K562 (cell line): ENCODE measurements at regions not wholly inside any gene's neighbourhood (a gene's known extent, or its start where the extent isn't known, plus 50 kb on each side); places are given as distances from the start of the nearest gene placed in this dataset.

Experiments used
- ATAC-seq: fragments of 200-7000 bp; cut with Tn5 transposase; 3 replicates; pipeline ENCODE4 v1.9.1; 2020; ENCODE audit warnings: moderate library complexity
- BruUV-seq: library from RNA; stranded (reverse); fragments of 400-500 nt; replicated peaks from 2 replicates; lab custom pipeline; 2021; lab: Mats Ljungman, UMichigan
- CTCF ChIA-PET: fragments of 300-600 bp; formaldehyde crosslinking; extraction: SDS; loops from one replicate; lab custom pipeline; 2021; ENCODE audit warnings: low intra/inter-chr PET ratio; lab: Yijun Ruan, JAX
- POLR2A ChIA-PET: fragments of 300-600, 350-650 bp; sonication (Branson Sonifier 250); formaldehyde crosslinking; extraction: SDS; loops from one replicate; lab custom pipeline; 2021; ENCODE audit warnings: antibody characterized with exemption, inconsistent platforms; lab: Yijun Ruan, JAX
- DNase-seq, 4 experiments: peaks; one replicate each; pipeline versions ENCODE4 v3.0.0 to v3.0.0-alpha.2; 2011 to 2018; ENCODE audit warnings: low spot score in 3 of 4, mixed read lengths in 3 of 4; ENCODE audit errors: extremely low read depth in 1 of 4
- FAIRE-seq: peaks from 2 replicates; lab custom pipeline; 2011; peaks lifted over from hg19 to GRCh38; lab: Jason Lieb, UNC
- H2AFZ ChIP-seq: 2 replicates; pipeline ENCODE4 v1.6.0; 2011; ENCODE audit warnings: low read depth, low read length, control low read depth, inconsistent platforms
- H3K27ac ChIP-seq: fragments of 200-600 bp; 3 replicates; pipeline ENCODE4 v1.8.0; 2011; ENCODE audit warnings: low read depth, mild to moderate bottlenecking, control low read depth, inconsistent platforms, low read length, moderate library complexity, mixed read lengths; ENCODE audit errors: extremely low read depth
- H3K27me3 ChIP-seq, 2 experiments: fragments of 300-600 bp in 1 of 2; 2 replicates in 1 of 2; 3 replicates in 1 of 2; pipeline versions ENCODE4 v1.6.0 to v1.8.0; 2011; ENCODE audit warnings: inconsistent platforms in 2 of 2, low read length in 2 of 2, mild to moderate bottlenecking in 1 of 2, mixed read lengths in 1 of 2, moderate library complexity in 1 of 2; ENCODE audit not compliant: control insufficient read depth in 2 of 2, insufficient read depth in 2 of 2
- H3K36me3 ChIP-seq: fragments of 300-600 bp; 3 replicates; pipeline ENCODE4 v1.8.0; 2011; ENCODE audit warnings: mild to moderate bottlenecking, low read length, inconsistent platforms; ENCODE audit not compliant: control insufficient read depth, insufficient read depth
- H3K4me1 ChIP-seq, 2 experiments: fragments of 200-600 bp in 1 of 2; replicated peaks in 1 of 2; 2 replicates in 1 of 2; 3 replicates in 1 of 2; pipeline versions ENCODE4 v1.5.1 to v1.8.0; 2011; ENCODE audit warnings: inconsistent platforms in 2 of 2, low read length in 2 of 2, mild to moderate bottlenecking in 1 of 2, mixed read lengths in 1 of 2, moderate library complexity in 1 of 2; ENCODE audit not compliant: control insufficient read depth in 2 of 2, insufficient read depth in 2 of 2
- H3K4me2 ChIP-seq: 2 replicates; pipeline ENCODE4 v1.6.1; 2011; ENCODE audit warnings: low read length, control low read depth, inconsistent platforms, mixed read lengths; ENCODE audit not compliant: insufficient read depth
- H3K4me3 ChIP-seq: fragments of 200-600 bp; sonication (generic), shearing (Covaris generic); 2 replicates; pipeline ENCODE4 v1.5.1; 2016; ENCODE audit warnings: control low read depth, inconsistent platforms
- H3K79me2 ChIP-seq: fragments of 200-600 bp; 3 replicates; pipeline ENCODE4 v1.8.0; 2011; ENCODE audit warnings: low read length, inconsistent platforms; ENCODE audit not compliant: control insufficient read depth, insufficient read depth
- H3K9ac ChIP-seq, 2 experiments: 2 replicates each; pipeline versions ENCODE4 v1.6.0 to v1.6.1; 2011; ENCODE audit warnings: low read depth in 2 of 2, low read length in 2 of 2, control low read depth in 1 of 2, inconsistent platforms in 1 of 2, mild to moderate bottlenecking in 1 of 2, mixed read lengths in 1 of 2; ENCODE audit not compliant: insufficient read depth in 1 of 2
- H3K9me1 ChIP-seq: one replicate; pipeline ENCODE4 v1.6.0; 2011; ENCODE audit warnings: inconsistent platforms, mild to moderate bottlenecking, low read length, moderate library complexity; ENCODE audit not compliant: control insufficient read depth, insufficient read depth
- H3K9me3 ChIP-seq: replicated peaks from 2 replicates; pipeline ENCODE4 v1.5.1; 2011; ENCODE audit warnings: low read depth, low read length, inconsistent platforms; ENCODE audit not compliant: control insufficient read depth, insufficient read depth
- H4K20me1 ChIP-seq: replicated peaks from 2 replicates; pipeline ENCODE4 v1.6.1; 2011; ENCODE audit warnings: low read length, inconsistent platforms, mixed read lengths; ENCODE audit not compliant: control insufficient read depth, insufficient read depth
- BCOR ChIP-seq: fragments of 450-650 bp; IDR thresholded peaks from 2 replicates; pipeline ENCODE4 v1.6.1; 2016
- BRCA1 ChIP-seq, 2 experiments: fragments of 450-650 bp in 1 of 2; sonication (generic) in 1 of 2; formaldehyde crosslinking in 1 of 2; IDR thresholded peaks; 2 replicates each; pipeline versions ENCODE4 v1.5.0 to v1.6.1; 2017 to 2020; ENCODE audit warnings: mild to moderate bottlenecking in 1 of 2, missing genetic modification reagents in 1 of 2
- CBFA2T3 ChIP-seq: fragments of 450-650 bp; IDR thresholded peaks from 2 replicates; pipeline ENCODE4 v1.6.1; 2017
- GTF2B ChIP-seq: IDR thresholded peaks from 2 replicates; pipeline ENCODE4 v1.6.1; 2011; ENCODE audit not compliant: insufficient read length; ENCODE audit errors: extremely low read depth
- LEF1 ChIP-seq: fragments of 450-650 bp; IDR thresholded peaks from 2 replicates; pipeline ENCODE4 v1.6.1; 2016; ENCODE audit warnings: mild to moderate bottlenecking
- PHF8 ChIP-seq: fragments of 200-600 bp; sonication (generic); IDR thresholded peaks from 2 replicates; pipeline ENCODE4 v1.6.1; 2012; ENCODE audit warnings: mixed run types, mild to moderate bottlenecking, inconsistent platforms, low read length, moderate library complexity, borderline replicate concordance
- POLR3G ChIP-seq: IDR thresholded peaks from 2 replicates; pipeline ENCODE4 v1.6.1; 2011; ENCODE audit not compliant: insufficient read length, insufficient replicate concordance; ENCODE audit errors: extremely low read depth
- STAT5B ChIP-seq: fragments of 250-450 bp; sonication (Bioruptor Pico); IDR thresholded peaks from 2 replicates; pipeline ENCODE4 v1.8.0; 2021; ENCODE audit warnings: mild to moderate bottlenecking, inconsistent platforms
- ZNF140 ChIP-seq: fragments of 250-450 bp; sonication (Bioruptor Pico); IDR thresholded peaks from 2 replicates; pipeline ENCODE4 v1.8.0; 2021; ENCODE audit warnings: moderate library complexity, mild to moderate bottlenecking, inconsistent platforms
- ZNF143 ChIP-seq: sonication (generic); formaldehyde crosslinking; IDR thresholded peaks from 2 replicates; pipeline ENCODE4 v1.9.0; 2022; ENCODE audit warnings: mild to moderate bottlenecking, missing genetic modification reagents
- ZNF175 ChIP-seq: fragments of 200-800 bp; sonication (Bioruptor generic); IDR thresholded peaks from 2 replicates; pipeline ENCODE4 v1.6.1; 2016; ENCODE audit warnings: low read depth, mild to moderate bottlenecking, missing genetic modification characterization, missing compliant biosample characterization
- WGBS: fragments of 100-300 bp; shearing (Covaris generic); methylation state at CpG from one replicate; pipeline ENCODE4 v1.1.6; 2016; ENCODE audit warnings: low coverage, mixed read lengths; ENCODE audit not compliant: insufficient coverage; ENCODE audit errors: missing lambda C conversion rate; 5-methylcytosine and 5-hydroxymethylcytosine counted together
- in situ Hi-C: fragments of 300-500 bp; cut with MboI; formaldehyde crosslinking; loops from 4 replicates; pipeline ENCODE4 v1.15.0; 2018; ENCODE audit warnings: inconsistent platforms, mixed read lengths
- intact Hi-C: fragments of 100-400 bp; cut with micrococcal nuclease; formaldehyde crosslinking; loops from 2 replicates; pipeline ENCODE4 v1.14.2; 2022
- TF ChIP-seq, protein P1 (sequence below): fragments of 450-650 bp; IDR thresholded peaks from 2 replicates; pipeline ENCODE4 v1.6.1; 2017; ENCODE audit warnings: antibody characterized with exemption

DNA sequence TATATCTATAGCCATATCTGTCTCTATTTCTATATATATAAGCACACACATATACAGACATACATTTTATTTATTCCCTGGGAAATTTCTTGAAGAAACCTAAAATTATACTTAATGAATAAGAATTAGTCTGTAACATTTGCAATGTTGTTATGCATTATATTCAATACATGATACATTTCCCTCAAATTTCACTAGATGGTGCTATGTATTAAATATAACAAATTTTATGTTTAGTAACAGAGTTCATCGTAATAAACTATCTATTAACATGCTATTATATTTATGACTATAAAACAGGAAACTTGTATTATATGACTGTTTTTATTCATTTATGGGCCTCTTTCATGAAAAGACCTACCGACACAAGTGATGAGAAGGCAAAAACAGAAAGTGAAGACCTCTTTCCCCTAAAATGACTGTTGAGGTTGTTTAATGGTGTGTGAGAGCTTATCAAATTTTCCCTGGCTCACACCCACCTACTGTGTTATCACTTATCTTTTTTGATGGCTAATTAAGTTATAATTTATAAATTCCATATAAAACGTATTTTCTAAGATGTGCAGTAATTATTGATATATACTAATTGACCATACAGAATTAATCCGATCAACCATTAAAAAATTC is 881.9 kb downstream of the SLITRK6 start:
- ATAC-seq: no peak
- no peaks in the 10 kb centered on the region for H3K9me1 ChIP-seq
- no peaks in the 10 kb centered on the region for H3K4me1 ChIP-seq
- no peak for FAIRE-seq
- BruUV-seq: no TSS peak
- H3K9ac ChIP-seq: no peak overlapping the region
- H3K27ac ChIP-seq: no peak overlapping the region
- H3K27me3 ChIP-seq: no peaks in the 10 kb centered on the region
- no peaks in the 10 kb centered on the region for H3K79me2 ChIP-seq
- no peak overlapping the region for H3K4me2 ChIP-seq
- H3K4me3 ChIP-seq: no peak overlapping the region
- TF ChIP-seq CBFA2T3 (no peak), PHF8 (no peak), BRCA1 (IDR thresholded peaks at IDR 0.05) (0 out of 2 replicates have a peak, but pooled peaks have one; percentile 50), BRCA1 (CRISPR knock-in tag; IDR thresholded peaks at IDR 0.05) (no peak)
- no peaks in the 10 kb centered on the region for H3K9me3 ChIP-seq
- in situ Hi-C loops: loop anchor here (25.0 kb wide), 1 partner anchor 895 kb away; no protein-coding TSS in a partner anchor
- no peak for DNase-seq
- no peak overlapping the region for H2AFZ ChIP-seq
- no peaks in the 10 kb centered on the region for H4K20me1 ChIP-seq
- intact Hi-C loops: no loop called here
- POLR2A ChIA-PET: no interaction called here
- WGBS: 4% methylated on average over 4 of the region's 4 CpGs
- CTCF ChIA-PET: interaction anchor here (0.7 kb wide), 1 partner anchor 889 kb away, joined by 5 read pairs; no protein-coding TSS in a partner anchor
- H3K36me3 ChIP-seq: no peaks in the 10 kb centered on the region

- H3K9me3 ChIP-seq: no peaks in the 10 kb centered on the region
- H4K20me1 ChIP-seq: no peaks in the 10 kb centered on the region
- no peaks in the 10 kb centered on the region for H3K4me1 ChIP-seq
- BruUV-seq: no TSS peak
- H3K9ac ChIP-seq: no peak overlapping the region
- H3K27me3 ChIP-seq: no peaks in the 10 kb centered on the region
- POLR2A ChIA-PET: no interaction called here
- H3K36me3 ChIP-seq: no peaks in the 10 kb centered on the region
- no peak overlapping the region for H3K4me3 ChIP-seq
- in situ Hi-C loops: loop anchor here (25.0 kb wide), 1 partner anchor 900 kb away; no protein-coding TSS in a partner anchor
- intact Hi-C loops: no loop called here
- no peak overlapping the region for H3K4me2 ChIP-seq
- FAIRE-seq: no peak
- no peaks in the 10 kb centered on the region for H3K79me2 ChIP-seq
- TF ChIP-seq ZNF143 (no peak), GTF2B (no peak), POLR3G (no peak), ZNF140 (no peak), BCOR (no peak), ZNF175 (no peak), LEF1 (no peak), STAT5B (no peak)
- TF ChIP-seq, protein P1, sequence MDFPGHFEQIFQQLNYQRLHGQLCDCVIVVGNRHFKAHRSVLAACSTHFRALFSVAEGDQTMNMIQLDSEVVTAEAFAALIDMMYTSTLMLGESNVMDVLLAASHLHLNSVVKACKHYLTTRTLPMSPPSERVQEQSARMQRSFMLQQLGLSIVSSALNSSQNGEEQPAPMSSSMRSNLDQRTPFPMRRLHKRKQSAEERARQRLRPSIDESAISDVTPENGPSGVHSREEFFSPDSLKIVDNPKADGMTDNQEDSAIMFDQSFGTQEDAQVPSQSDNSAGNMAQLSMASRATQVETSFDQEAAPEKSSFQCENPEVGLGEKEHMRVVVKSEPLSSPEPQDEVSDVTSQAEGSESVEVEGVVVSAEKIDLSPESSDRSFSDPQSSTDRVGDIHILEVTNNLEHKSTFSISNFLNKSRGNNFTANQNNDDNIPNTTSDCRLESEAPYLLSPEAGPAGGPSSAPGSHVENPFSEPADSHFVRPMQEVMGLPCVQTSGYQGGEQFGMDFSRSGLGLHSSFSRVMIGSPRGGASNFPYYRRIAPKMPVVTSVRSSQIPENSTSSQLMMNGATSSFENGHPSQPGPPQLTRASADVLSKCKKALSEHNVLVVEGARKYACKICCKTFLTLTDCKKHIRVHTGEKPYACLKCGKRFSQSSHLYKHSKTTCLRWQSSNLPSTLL: no peak
- H3K27ac ChIP-seq: no peak overlapping the region
- CTCF ChIA-PET: no interaction called here
- H2AFZ ChIP-seq: no peak overlapping the region
- WGBS: 0% methylated on average over 2 of the region's 2 CpGs
- H3K9me1 ChIP-seq: no peaks in the 10 kb centered on the region
- no peak for DNase-seq
- no peak for ATAC-seq
Observed at GRCh38 chr13:84912720-84913119, 886.5 kb downstream of the SLITRK6 start.
